A673 (cell line): ENCODE measurements at regions not wholly inside any gene's neighbourhood (a gene's known extent, or its start where the extent isn't known, plus 50 kb on each side); places are given as distances from the start of the nearest gene placed in this dataset.

Experiments used
- BruUV-seq: library from RNA; stranded (reverse); fragments of 400-500 nt; replicated peaks from 2 replicates; lab custom pipeline; 2021; lab: Mats Ljungman, UMichigan
- CTCF ChIA-PET: fragments of 300-600 bp; sonication (Branson Sonifier 250); formaldehyde crosslinking; loops from one replicate; lab custom pipeline; 2022; ENCODE audit warnings: antibody characterized with exemption; lab: Charles Lee
- POLR2A ChIA-PET: fragments of 300-600 bp; sonication (Branson Sonifier 250); formaldehyde crosslinking; loops from one replicate; lab custom pipeline; 2022; ENCODE audit warnings: antibody characterized with exemption; ENCODE audit not compliant: low non-redundant PET; lab: Charles Lee
- DNase-seq: peaks from one replicate; pipeline ENCODE4 v3.0.0-alpha.2; 2015; ENCODE audit warnings: low spot score
- H3K27ac ChIP-seq: fragments of 200-600 bp; sonication (generic); 2 replicates; pipeline ENCODE4 v1.5.1; 2016; ENCODE audit warnings: mixed run types, low read depth, mild to moderate bottlenecking, mixed read lengths, antibody characterized with exemption, low read length; ENCODE audit not compliant: poor library complexity, severe bottlenecking
- H3K27me3 ChIP-seq: fragments of 200-600 bp; sonication (generic); replicated peaks from 2 replicates; pipeline ENCODE4 v1.6.1; 2017; ENCODE audit warnings: mixed run types, low read depth, mild to moderate bottlenecking, mixed read lengths, antibody characterized with exemption, low read length; ENCODE audit not compliant: insufficient read depth, poor library complexity
- H3K36me3 ChIP-seq: fragments of 200-600 bp; sonication (generic); 2 replicates; pipeline ENCODE4 v1.6.1; 2016; ENCODE audit warnings: mixed run types, mild to moderate bottlenecking, mixed read lengths, antibody characterized with exemption, low read length; ENCODE audit not compliant: insufficient read depth, poor library complexity, severe bottlenecking
- H3K4me1 ChIP-seq: fragments of 200-600 bp; sonication (generic); 2 replicates; pipeline ENCODE4 v1.6.1; 2017; ENCODE audit warnings: mixed run types, mild to moderate bottlenecking, mixed read lengths, antibody characterized with exemption, low read length; ENCODE audit not compliant: insufficient read depth, poor library complexity, severe bottlenecking
- H3K4me3 ChIP-seq: fragments of 200-600 bp; sonication (generic); 2 replicates; pipeline ENCODE4 v1.5.1; 2016; ENCODE audit warnings: low read depth, mixed run types, mild to moderate bottlenecking, mixed read lengths, low read length; ENCODE audit not compliant: poor library complexity, severe bottlenecking
- H3K9me3 ChIP-seq: fragments of 200-600 bp; sonication (generic); 2 replicates; pipeline ENCODE4 v1.6.1; 2016; ENCODE audit warnings: mixed run types, low read depth, mild to moderate bottlenecking, mixed read lengths, antibody characterized with exemption, low read length; ENCODE audit not compliant: poor library complexity, severe bottlenecking
- CTCF ChIP-seq: fragments of 300-800, 200-600 bp; sonication (generic); conservative IDR thresholded peaks from 2 replicates; pipeline ENCODE4 v1.5.1; 2017; ENCODE audit warnings: low read depth, mild to moderate bottlenecking, antibody characterized with exemption, low read length, moderate library complexity, mixed read lengths
- EZH2 ChIP-seq: fragments of 200-600 bp; sonication (generic); IDR thresholded peaks from 2 replicates; pipeline ENCODE4 v1.6.1; 2017; ENCODE audit warnings: borderline replicate concordance, low read depth, mild to moderate bottlenecking, mixed read lengths, antibody characterized with exemption, low read length; ENCODE audit not compliant: poor library complexity, severe bottlenecking
- intact Hi-C: fragments of 100-400 bp; cut with micrococcal nuclease; formaldehyde crosslinking; loops from one replicate; pipeline ENCODE4 v1.10.0; 2022; ENCODE audit not compliant: unreplicated experiment

- no peak overlapping the region for H3K4me3 ChIP-seq
- no peaks in the 10 kb centered on the region for H3K4me1 ChIP-seq
- CTCF ChIA-PET = no interaction called here
- DNase-seq = no peak
- H3K9me3 ChIP-seq = no peaks in the 10 kb centered on the region
- H3K27ac ChIP-seq = no peak overlapping the region
- intact Hi-C loops = no loop called here
- TF ChIP-seq CTCF (no peak), EZH2 (no peak)
- H3K27me3 ChIP-seq = no peaks in the 10 kb centered on the region
- H3K36me3 ChIP-seq = no peaks in the 10 kb centered on the region
- POLR2A ChIA-PET = no interaction called here
- BruUV-seq = no TSS peak
These were observed 296.1 kb downstream of the DHX35 start for GRCh38 chr20:39258253-39258652.

GRCh38 chr20:39253051-39253755, 291.1 kb downstream of the DHX35 start:
- TF ChIP-seq CTCF (no peak), EZH2 (no peak)
- intact Hi-C loops = no loop called here
- Histone ChIP-seq H3K4me3 (no peak overlapping the region), H3K27ac (no peak overlapping the region), H3K36me3 (no peaks in the 10 kb centered on the region), H3K27me3 (no peaks in the 10 kb centered on the region), H3K4me1 (no peaks in the 10 kb centered on the region), H3K9me3 (no peaks in the 10 kb centered on the region)
- DNase-seq = no peak
- CTCF ChIA-PET = no interaction called here
- no TSS peak for BruUV-seq
- POLR2A ChIA-PET = no interaction called here

- H3K4me3 ChIP-seq = no peak overlapping the region
- POLR2A ChIA-PET = no interaction called here
- H3K27me3 ChIP-seq = no peaks in the 10 kb centered on the region
- TF ChIP-seq CTCF = no peak
- no peaks in the 10 kb centered on the region for H3K36me3 ChIP-seq
- H3K4me1 ChIP-seq = no peaks in the 10 kb centered on the region
- intact Hi-C loops = no loop called here
- no peak overlapping the region for H3K27ac ChIP-seq
- BruUV-seq = no TSS peak
- no peaks in the 10 kb centered on the region for H3K9me3 ChIP-seq
- DNase-seq = no peak
- CTCF ChIA-PET = no interaction called here
These were observed 289.9 kb downstream of the DHX35 start for GRCh38 chr20:39252035-39252434.
